GM20000 (cell line): ENCODE measurements at regions not wholly inside any gene's neighbourhood (a gene's known extent, or its start where the extent isn't known, plus 50 kb on each side); places are given as distances from the start of the nearest gene placed in this dataset.

Experiments used
- DNase-seq: peaks from one replicate; pipeline ENCODE4 v3.0.0; 2012; ENCODE audit warnings: low spot score
- TF ChIP-seq, protein P1 (sequence below): IDR thresholded peaks from 2 replicates; pipeline ENCODE4 v1.5.1; 2012; ENCODE audit warnings: mild to moderate bottlenecking, control low read depth; ENCODE audit errors: extremely low read depth, missing control alignments

GRCh38 chr1:195951313-195951712, 656.9 kb downstream of the KCNT2 start:
- TF ChIP-seq, protein P1, sequence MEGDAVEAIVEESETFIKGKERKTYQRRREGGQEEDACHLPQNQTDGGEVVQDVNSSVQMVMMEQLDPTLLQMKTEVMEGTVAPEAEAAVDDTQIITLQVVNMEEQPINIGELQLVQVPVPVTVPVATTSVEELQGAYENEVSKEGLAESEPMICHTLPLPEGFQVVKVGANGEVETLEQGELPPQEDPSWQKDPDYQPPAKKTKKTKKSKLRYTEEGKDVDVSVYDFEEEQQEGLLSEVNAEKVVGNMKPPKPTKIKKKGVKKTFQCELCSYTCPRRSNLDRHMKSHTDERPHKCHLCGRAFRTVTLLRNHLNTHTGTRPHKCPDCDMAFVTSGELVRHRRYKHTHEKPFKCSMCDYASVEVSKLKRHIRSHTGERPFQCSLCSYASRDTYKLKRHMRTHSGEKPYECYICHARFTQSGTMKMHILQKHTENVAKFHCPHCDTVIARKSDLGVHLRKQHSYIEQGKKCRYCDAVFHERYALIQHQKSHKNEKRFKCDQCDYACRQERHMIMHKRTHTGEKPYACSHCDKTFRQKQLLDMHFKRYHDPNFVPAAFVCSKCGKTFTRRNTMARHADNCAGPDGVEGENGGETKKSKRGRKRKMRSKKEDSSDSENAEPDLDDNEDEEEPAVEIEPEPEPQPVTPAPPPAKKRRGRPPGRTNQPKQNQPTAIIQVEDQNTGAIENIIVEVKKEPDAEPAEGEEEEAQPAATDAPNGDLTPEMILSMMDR = no peak
- no peak for DNase-seq

DNA sequence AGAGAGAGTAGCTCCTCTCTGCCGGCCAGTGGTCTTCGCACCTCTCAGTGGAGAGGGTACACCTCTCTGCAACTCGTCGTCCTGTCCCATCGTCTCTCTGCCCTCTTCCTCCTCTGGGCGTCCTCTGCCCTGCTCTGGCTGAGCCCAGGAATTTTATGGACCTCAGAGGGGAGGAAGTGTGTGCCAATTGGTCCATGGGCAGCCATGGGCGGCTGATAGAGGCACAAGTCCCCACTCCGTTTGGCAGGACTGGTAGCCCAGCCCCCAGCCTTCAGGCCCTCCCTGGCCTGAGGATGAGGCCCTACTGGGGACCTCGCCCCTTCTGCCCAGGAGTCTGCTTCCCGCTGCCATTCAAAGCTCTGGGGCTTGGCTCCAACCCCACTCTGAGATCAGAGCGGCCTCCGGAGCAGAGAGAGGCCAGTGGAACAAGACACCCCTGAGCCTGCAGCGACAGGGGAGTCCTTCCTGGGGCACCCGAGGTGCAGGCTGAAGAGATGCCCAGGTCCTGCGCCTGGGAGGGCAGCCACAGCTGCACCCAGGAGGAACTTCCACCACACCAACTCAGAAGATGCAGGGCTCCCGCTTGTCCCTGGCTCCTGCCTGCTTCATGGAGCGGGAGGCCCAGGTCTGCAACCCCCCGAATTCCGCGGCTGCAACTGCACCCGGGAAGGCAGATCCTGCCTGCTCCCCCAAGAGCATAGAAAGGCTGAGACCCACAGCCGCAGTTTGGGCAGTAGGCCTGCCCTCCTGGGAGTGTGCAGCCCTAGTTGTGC, 659.9 kb downstream of the KCNT2 start:
- TF ChIP-seq, protein P1 = no peak

DNA sequence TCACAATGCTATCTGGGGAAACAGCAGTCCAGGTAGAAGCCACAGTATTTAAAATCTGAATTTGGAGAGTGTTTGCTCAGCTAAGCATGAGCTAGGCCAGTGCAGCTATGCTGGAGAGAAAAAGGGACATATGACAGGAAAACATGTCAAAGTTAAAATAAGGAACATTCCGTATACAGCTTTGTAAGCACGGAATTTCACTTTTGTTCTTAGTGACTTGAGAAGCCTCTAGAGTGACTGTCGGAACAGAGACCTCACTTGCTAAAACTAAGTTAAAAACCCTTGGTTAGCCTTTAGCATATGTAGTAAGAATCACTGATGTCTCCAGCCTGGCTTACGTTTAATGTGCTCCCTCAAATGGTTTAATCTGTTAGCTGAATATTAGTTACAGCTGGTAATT, 661.7 kb downstream of the KCNT2 start:
- TF ChIP-seq, protein P1 = no peak
- no peak for DNase-seq

More for the DNA sequence above, 659.9 kb downstream of the KCNT2 start:
- DNase-seq = no peak

DNA sequence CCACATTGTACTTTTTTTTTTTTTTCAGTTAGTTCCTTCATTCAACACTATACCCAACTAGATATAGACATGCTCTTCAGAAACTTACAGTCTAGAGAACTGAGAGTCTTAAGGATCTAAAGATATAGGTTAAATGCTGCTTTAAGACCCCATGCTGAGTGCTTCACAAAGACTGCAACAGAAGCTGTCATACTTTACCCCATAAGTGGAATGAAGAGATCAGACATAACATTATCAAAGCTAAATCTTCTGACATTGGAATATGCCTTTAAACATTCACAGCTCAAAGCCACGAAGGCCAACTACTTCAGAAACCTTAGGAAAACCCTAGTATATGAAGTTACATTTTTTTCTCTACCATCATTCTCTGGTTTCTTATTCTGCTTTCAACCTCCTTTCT, 666.4 kb downstream of the KCNT2 start:
- DNase-seq = no peak
- TF ChIP-seq, protein P1 = no peak

DNA sequence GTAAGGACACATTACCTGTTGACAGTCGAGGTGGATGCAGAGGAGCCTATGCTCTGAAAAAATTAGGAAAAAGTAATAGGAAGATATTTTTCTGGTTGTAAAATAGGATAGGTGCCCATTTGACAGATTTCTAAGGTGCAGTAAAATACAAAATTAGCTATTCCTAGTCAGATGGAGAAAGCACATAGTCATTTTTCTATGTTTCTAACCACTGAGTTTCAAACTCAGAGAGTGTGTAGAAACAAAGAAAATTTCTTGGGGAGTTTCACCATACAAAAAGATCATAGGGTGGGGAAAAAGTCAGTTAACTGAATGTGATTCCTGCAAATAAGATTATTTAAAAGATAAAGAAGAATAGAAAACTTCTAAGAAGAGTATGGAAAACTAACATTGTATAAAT, 666.9 kb downstream of the KCNT2 start:
- TF ChIP-seq, protein P1 = no peak
- no peak for DNase-seq

GRCh38 chr1:195939844-195940243, 668.4 kb downstream of the KCNT2 start:
- TF ChIP-seq, protein P1 = no peak
- DNase-seq = no peak

GRCh38 chr1:195934817-195935553, 673.3 kb downstream of the KCNT2 start:
- TF ChIP-seq, protein P1 = no peak
- DNase-seq = no peak
